Mesenchymal stem cell (in vitro differentiated cells and primary cell): ENCODE measurements at regions not wholly inside any gene's neighbourhood (a gene's known extent, or its start where the extent isn't known, plus 50 kb on each side); places are given as distances from the start of the nearest gene placed in this dataset.

Experiments
- DNase-seq: peaks from one replicate; pipeline ENCODE4 v3.0.0-alpha.2; 2013
- H2AFZ ChIP-seq: one replicate; pipeline ENCODE4 v1.6.1; 2013; ENCODE audit warnings: low read depth, mild to moderate bottlenecking, control low read depth, inconsistent platforms, low read length, moderate library complexity
- H2AK5ac ChIP-seq: 2 replicates; pipeline ENCODE4 v1.6.1; 2013; ENCODE audit warnings: low read length, moderate library complexity, mild to moderate bottlenecking, inconsistent platforms; ENCODE audit not compliant: severe bottlenecking
- H2BK120ac ChIP-seq: one replicate; pipeline ENCODE4 v1.6.1; 2013; ENCODE audit warnings: low read depth, mild to moderate bottlenecking, inconsistent platforms, low read length, moderate library complexity
- H2BK12ac ChIP-seq, 2 experiments: one replicate each; pipeline ENCODE4 v1.6.1; 2013; ENCODE audit warnings: inconsistent platforms in 2 of 2, low read length in 2 of 2, mild to moderate bottlenecking in 2 of 2, moderate library complexity in 2 of 2, control low read depth in 1 of 2
- H2BK15ac ChIP-seq: one replicate; pipeline ENCODE4 v1.6.1; 2013; ENCODE audit warnings: mild to moderate bottlenecking, low read depth, inconsistent platforms; ENCODE audit not compliant: poor library complexity, severe bottlenecking
- H2BK5ac ChIP-seq: 2 replicates; pipeline ENCODE4 v1.6.1; 2013; ENCODE audit warnings: low read depth, mild to moderate bottlenecking, low read length, control low read depth, inconsistent platforms; ENCODE audit not compliant: poor library complexity, severe bottlenecking
- H3K14ac ChIP-seq, 2 experiments: one replicate each; pipeline ENCODE4 v1.6.1; 2013; ENCODE audit warnings: inconsistent platforms in 2 of 2, low read length in 2 of 2, control low read depth in 1 of 2, mild to moderate bottlenecking in 1 of 2, moderate library complexity in 1 of 2
- H3K18ac ChIP-seq, 2 experiments: one replicate each; pipeline ENCODE4 v1.6.1; 2013; ENCODE audit warnings: inconsistent platforms in 2 of 2, low read length in 2 of 2, control low read depth in 1 of 2, low read depth in 1 of 2, mild to moderate bottlenecking in 1 of 2
- H3K23ac ChIP-seq, 2 experiments: one replicate each; pipeline ENCODE4 v1.6.1; 2013; ENCODE audit warnings: inconsistent platforms in 2 of 2, low read length in 2 of 2, mild to moderate bottlenecking in 2 of 2, moderate library complexity in 2 of 2, control low read depth in 1 of 2
- H3K27ac ChIP-seq: 2 replicates; pipeline ENCODE4 v1.5.1; 2013; ENCODE audit warnings: mild to moderate bottlenecking, moderate library complexity, low read length, control low read depth, inconsistent platforms; ENCODE audit not compliant: poor library complexity, severe bottlenecking
- H3K27me3 ChIP-seq, 2 experiments: 2 replicates each; pipeline versions ENCODE4 v1.6.1 to v1.7.0; 2013; ENCODE audit warnings: low read length in 2 of 2, mild to moderate bottlenecking in 2 of 2, moderate library complexity in 2 of 2, control low read depth in 1 of 2, inconsistent platforms in 1 of 2; ENCODE audit not compliant: control insufficient read depth in 1 of 2, insufficient read depth in 1 of 2
- H3K36me3 ChIP-seq, 2 experiments: 2 replicates each; pipeline versions ENCODE4 v1.6.1 to v1.7.0; 2013; ENCODE audit warnings: low read length in 2 of 2, control low read depth in 1 of 2, inconsistent platforms in 1 of 2, low read depth in 1 of 2, mild to moderate bottlenecking in 1 of 2; ENCODE audit not compliant: insufficient read depth in 2 of 2, control insufficient read depth in 1 of 2
- H3K4ac ChIP-seq, 2 experiments: one replicate each; pipeline ENCODE4 v1.6.1; 2013; ENCODE audit warnings: inconsistent platforms in 2 of 2, low read length in 2 of 2, mild to moderate bottlenecking in 2 of 2, moderate library complexity in 2 of 2, control low read depth in 1 of 2, low read depth in 1 of 2
- H3K4me1 ChIP-seq: 2 replicates; pipeline ENCODE4 v1.6.1; 2013; ENCODE audit warnings: low read depth, low read length, control low read depth; ENCODE audit not compliant: control insufficient read depth, insufficient read depth
- H3K4me2 ChIP-seq: 2 replicates; pipeline ENCODE4 v1.6.1; 2013; ENCODE audit warnings: low read length, mild to moderate bottlenecking, inconsistent platforms; ENCODE audit not compliant: poor library complexity, severe bottlenecking
- H3K4me3 ChIP-seq, 2 experiments: 2 replicates each; pipeline versions ENCODE4 v1.5.1 to v1.7.0; 2013; ENCODE audit warnings: low read length in 2 of 2, mild to moderate bottlenecking in 2 of 2, control low read depth in 1 of 2, low read depth in 1 of 2; ENCODE audit not compliant: insufficient read depth in 1 of 2
- H3K79me1 ChIP-seq: replicated peaks from 2 replicates; pipeline ENCODE4 v1.6.1; 2013; ENCODE audit warnings: mild to moderate bottlenecking, control low read depth, low read length, inconsistent platforms; ENCODE audit not compliant: poor library complexity, severe bottlenecking
- H3K9ac ChIP-seq: 2 replicates; pipeline ENCODE4 v1.7.0; 2013; ENCODE audit warnings: mild to moderate bottlenecking, low read length, moderate library complexity
- H3K9me3 ChIP-seq: 2 replicates; pipeline ENCODE4 v1.7.0; 2013; ENCODE audit warnings: mild to moderate bottlenecking, low read length; ENCODE audit not compliant: control insufficient read depth
- H4K8ac ChIP-seq: one replicate; pipeline ENCODE4 v1.6.1; 2013; ENCODE audit warnings: inconsistent platforms, mild to moderate bottlenecking, low read length, moderate library complexity
- H4K91ac ChIP-seq: one replicate; pipeline ENCODE4 v1.6.1; 2013; ENCODE audit warnings: mild to moderate bottlenecking, low read length, inconsistent platforms
- WGBS: methylation state at CpG from one replicate; pipeline ENCODE4 v1.1.7; 2013; ENCODE audit warnings: mixed read lengths; 5-methylcytosine and 5-hydroxymethylcytosine counted together

DNA sequence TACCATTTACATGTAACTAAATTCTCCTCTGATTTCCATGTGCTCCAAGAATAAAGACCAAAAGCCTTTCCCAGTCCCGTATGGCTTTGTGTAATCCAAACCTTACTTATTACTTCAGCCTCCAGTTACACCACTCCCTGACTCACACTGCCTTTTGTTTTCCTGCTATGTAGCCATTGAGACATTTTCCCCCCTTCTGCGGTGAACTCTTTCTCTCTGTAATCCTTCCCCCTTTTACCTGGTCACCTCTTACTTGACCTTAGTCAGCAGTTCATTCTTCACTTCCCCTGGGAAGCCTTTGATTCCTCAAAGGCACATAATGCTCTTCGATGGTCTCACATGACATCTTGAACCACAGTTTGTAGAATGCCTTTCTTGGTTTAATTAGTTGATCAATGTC is 256.0 kb upstream of the FANCL start:
- H2BK12ac ChIP-seq, result no peak overlapping the region
- H2BK5ac ChIP-seq, result no peak overlapping the region

GRCh38 chr2:58495806-58496205 is 254.7 kb upstream of the FANCL start:
- Histone ChIP-seq H2BK15ac (no peak overlapping the region), H3K27me3 (no peaks in the 10 kb centered on the region), H2BK12ac (no peak overlapping the region), H2BK5ac (no peak overlapping the region), H3K79me1 (no peaks in the 10 kb centered on the region), H4K91ac (no peak overlapping the region), H3K4ac (no peak overlapping the region), H2BK120ac (no peak overlapping the region), H3K36me3 (no peaks in the 10 kb centered on the region), H2AFZ (no peak overlapping the region), H3K27ac (no peak overlapping the region), H3K4me1 (no peaks in the 10 kb centered on the region), H3K4me3 (no peak overlapping the region), H3K18ac (no peak overlapping the region), H4K8ac (no peak overlapping the region), H2AK5ac (no peak overlapping the region), H3K23ac (no peak overlapping the region), H3K14ac (no peak overlapping the region), H3K4me2 (no peak overlapping the region), H3K9me3 (no peaks in the 10 kb centered on the region), H3K9ac (no peak overlapping the region)
- WGBS, result 71% methylated on average over 1 of the region's 1 CpG
- no peak for DNase-seq

More for the DNA sequence above, 256.0 kb upstream of the FANCL start:
- Histone ChIP-seq H3K9ac (no peak overlapping the region), H2AFZ (no peak overlapping the region), H3K4me3 (no peak overlapping the region), H2BK15ac (no peak overlapping the region), H3K27me3 (peaks cover 0 to 5% of the 10 kb centered on the region in 2 experiments), H2BK120ac (no peak overlapping the region), H2AK5ac (no peak overlapping the region), H3K4ac (no peak overlapping the region), H4K8ac (no peak overlapping the region), H3K79me1 (no peaks in the 10 kb centered on the region), H3K14ac (no peak overlapping the region), H3K18ac (no peak overlapping the region), H3K9me3 (no peaks in the 10 kb centered on the region), H4K91ac (no peak overlapping the region), H3K4me2 (no peak overlapping the region), H3K23ac (no peak overlapping the region), H3K4me1 (no peaks in the 10 kb centered on the region), H3K36me3 (no peaks in the 10 kb centered on the region), H3K27ac (no peak overlapping the region)
- DNase-seq, result no peak
- WGBS, result 33% methylated on average over 2 of the region's 3 CpGs

- H3K79me1 ChIP-seq, result no peaks in the 10 kb centered on the region
- 94% methylated on average over 10 of the region's 10 CpGs for WGBS
- no peak overlapping the region for H4K91ac ChIP-seq
- H3K4me1 ChIP-seq, result no peaks in the 10 kb centered on the region
- H2BK5ac ChIP-seq, result no peak overlapping the region
- no peak overlapping the region for H3K4me2 ChIP-seq
- no peak overlapping the region for H3K27ac ChIP-seq
- no peak overlapping the region for H3K9ac ChIP-seq
- H3K4me3 ChIP-seq, result no peak overlapping the region
- H3K9me3 ChIP-seq, result no peaks in the 10 kb centered on the region
- no peak overlapping the region for H2BK120ac ChIP-seq
- no peak overlapping the region for H3K18ac ChIP-seq
- no peak overlapping the region for H3K23ac ChIP-seq
- no peaks in the 10 kb centered on the region for H3K36me3 ChIP-seq
- H4K8ac ChIP-seq, result no peak overlapping the region
- H2BK15ac ChIP-seq, result no peak overlapping the region
- no peak for DNase-seq
- no peak overlapping the region for H2BK12ac ChIP-seq
- H3K14ac ChIP-seq, result no peak overlapping the region
- no peak overlapping the region for H3K4ac ChIP-seq
- no peak overlapping the region for H2AFZ ChIP-seq
- H3K27me3 ChIP-seq, result no peaks in the 10 kb centered on the region
- H2AK5ac ChIP-seq, result no peak overlapping the region
These were observed 253.0 kb upstream of the FANCL start for GRCh38 chr2:58494071-58494501.

DNA sequence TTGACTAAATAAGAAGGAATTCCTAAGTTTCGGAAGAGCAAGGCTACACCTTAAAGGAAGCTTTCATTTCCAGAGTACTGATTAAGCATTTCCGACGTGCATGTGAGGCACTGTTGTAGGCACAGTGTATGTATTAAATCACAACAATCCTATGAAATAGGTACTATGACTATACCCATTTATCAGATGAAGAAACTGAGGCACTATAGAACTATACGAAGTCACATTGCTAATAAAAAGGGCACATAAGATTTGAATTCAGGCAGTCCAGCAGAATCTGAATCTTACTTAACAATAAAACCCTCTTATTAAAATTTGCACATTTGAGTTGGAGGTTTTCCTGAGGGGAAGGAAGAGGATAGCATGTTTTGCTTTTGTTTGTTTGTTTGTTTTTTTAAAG is 243.5 kb upstream of the FANCL start:
- DNase-seq, result no peak
- Histone ChIP-seq H3K9me3 (peaks cover 5% of the 10 kb centered on the region), H3K27me3 (peaks cover 0 to 3% of the 10 kb centered on the region in 2 experiments), H4K8ac (no peak overlapping the region), H3K18ac (no peak overlapping the region), H2BK120ac (no peak overlapping the region), H3K4ac (no peak overlapping the region), H2AK5ac (no peak overlapping the region), H3K79me1 (no peaks in the 10 kb centered on the region), H2BK12ac (no peak overlapping the region), H3K9ac (no peak overlapping the region), H3K23ac (no peak overlapping the region), H3K14ac (no peak overlapping the region), H4K91ac (no peak overlapping the region), H3K4me1 (no peaks in the 10 kb centered on the region), H3K4me2 (no peak overlapping the region), H3K4me3 (no peak overlapping the region), H2BK15ac (no peak overlapping the region), H2AFZ (no peak overlapping the region), H3K36me3 (no peaks in the 10 kb centered on the region), H2BK5ac (no peak overlapping the region), H3K27ac (no peak overlapping the region)
- 100% methylated on average over 1 of the region's 4 CpGs for WGBS
